Activated naive CD4-positive, alpha-beta T cell treated with anti-CD3 and anti-CD28 coated beads for 36 hours (primary cell): ENCODE measurements at regions not wholly inside any gene's neighbourhood (a gene's known extent, or its start where the extent isn't known, plus 50 kb on each side); places are given as distances from the start of the nearest gene placed in this dataset.

Experiments used
- CTCF ChIA-PET: fragments of 350-600 bp; sonication (Branson Sonifier 250); formaldehyde crosslinking; loops from one replicate; lab custom pipeline; 2021; ENCODE audit warnings: antibody characterized with exemption; lab: Charles Lee
- DNase-seq: peaks from one replicate; pipeline ENCODE4 v3.0.0-alpha.2; 2020
- H3K27ac Mint-ChIP-seq: one replicate; pipeline ENCODE4 v1.8.0; 2021; ENCODE audit warnings: mild to moderate bottlenecking, mixed read lengths
- H3K27me3 Mint-ChIP-seq: one replicate; pipeline ENCODE4 v1.8.0; 2021; ENCODE audit warnings: low read depth, mixed read lengths
- H3K36me3 Mint-ChIP-seq: one replicate; pipeline ENCODE4 v1.8.0; 2021; ENCODE audit warnings: low read depth, mixed read lengths
- H3K4me1 Mint-ChIP-seq: one replicate; pipeline ENCODE4 v1.8.0; 2021; ENCODE audit warnings: low read depth, mixed read lengths
- H3K4me3 Mint-ChIP-seq: one replicate; pipeline ENCODE4 v1.8.0; 2021; ENCODE audit warnings: mild to moderate bottlenecking, moderate library complexity, mixed read lengths
- H3K9me3 Mint-ChIP-seq: one replicate; pipeline ENCODE4 v1.8.0; 2021; ENCODE audit warnings: mixed read lengths
- intact Hi-C: fragments of 100-400 bp; cut with micrococcal nuclease; formaldehyde crosslinking; loops from one replicate; pipeline ENCODE4 v1.15.1; 2023

DNA sequence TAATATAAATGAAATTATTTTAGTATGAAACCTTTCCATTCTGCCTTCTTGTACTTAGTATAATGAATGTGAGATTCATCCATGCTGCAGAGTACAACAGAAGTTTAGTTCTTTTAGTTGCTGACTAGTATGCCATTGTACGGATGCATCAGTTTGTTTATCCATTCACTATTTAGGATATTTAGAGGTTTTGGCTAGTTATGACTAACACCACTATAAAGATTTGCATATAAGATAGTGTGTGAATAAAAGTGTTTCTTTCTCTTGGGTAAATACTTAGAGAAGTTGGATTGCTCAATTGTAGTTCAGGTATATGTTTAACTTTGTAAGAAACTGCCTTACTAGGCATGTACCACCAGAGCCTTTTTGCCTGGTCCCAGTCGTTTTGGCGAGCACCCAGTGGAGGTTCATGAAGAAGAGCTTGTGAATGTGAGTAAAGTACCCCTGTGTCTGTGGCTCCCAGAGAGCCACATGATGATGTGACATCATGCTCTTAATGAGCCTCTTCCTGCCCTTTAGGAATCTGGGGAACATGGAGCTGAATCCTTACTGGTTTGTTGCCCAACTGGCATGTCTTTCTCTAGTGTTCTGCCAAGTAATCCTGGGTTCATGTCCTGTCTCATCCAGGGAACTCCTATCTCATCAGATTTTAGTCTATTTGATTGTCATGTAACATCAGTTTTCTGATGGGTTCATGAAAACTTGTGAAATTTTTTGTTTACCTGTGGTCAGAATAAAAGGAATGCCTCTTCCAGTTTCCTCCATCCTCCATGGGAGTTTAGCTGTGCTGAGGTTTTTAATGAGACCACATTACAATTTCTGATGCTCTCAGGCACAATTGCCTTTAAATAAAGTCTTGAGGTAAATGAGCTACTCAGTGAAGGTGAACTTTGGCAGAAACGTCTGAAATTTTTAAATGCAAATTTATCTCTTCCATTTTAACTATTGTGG is 234.8 kb downstream of the CASP12 start:
- no peak for DNase-seq
- Mint-ChIP-seq H3K9me3 (no peaks in the 10 kb centered on the region), H3K4me1 (peaks cover 4% of the 10 kb centered on the region), H3K36me3 (no peaks in the 10 kb centered on the region), H3K4me3 (no peak overlapping the region), H3K27me3 (no peaks in the 10 kb centered on the region), H3K27ac (no peak overlapping the region)
- intact Hi-C loops = no loop called here
- CTCF ChIA-PET = interaction anchor here (0.7 kb wide), 1 partner anchor 17 kb away, joined by 4 read pairs; no protein-coding TSS in a partner anchor

DNA sequence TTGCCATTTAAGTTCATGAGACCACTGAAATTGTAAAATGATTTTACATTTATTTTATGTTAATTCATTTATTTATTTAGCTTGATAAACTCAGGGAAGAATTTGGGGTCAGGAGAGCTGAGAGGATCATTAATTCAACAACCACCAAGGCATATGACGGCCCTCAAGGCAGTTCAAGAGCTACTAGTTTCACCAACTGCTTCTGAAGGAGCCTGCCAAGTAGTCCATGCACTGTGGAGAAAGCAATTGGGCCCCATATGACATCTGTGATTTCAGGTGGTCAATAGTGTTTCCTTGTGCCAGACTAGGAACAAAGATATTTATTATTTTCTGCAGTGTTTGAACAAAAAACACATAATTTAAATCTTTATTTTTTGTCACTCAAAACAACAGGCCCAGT is 236.4 kb downstream of the CASP12 start:
- H3K4me1 Mint-ChIP-seq = peaks cover 9% of the 10 kb centered on the region
- intact Hi-C loops = no loop called here
- DNase-seq = no peak
- no peaks in the 10 kb centered on the region for H3K9me3 Mint-ChIP-seq
- CTCF ChIA-PET = interaction anchor here (0.6 kb wide), 1 partner anchor 34 kb away, joined by 4 read pairs; no protein-coding TSS in a partner anchor
- no peak overlapping the region for H3K27ac Mint-ChIP-seq
- no peaks in the 10 kb centered on the region for H3K36me3 Mint-ChIP-seq
- no peak overlapping the region for H3K4me3 Mint-ChIP-seq
- H3K27me3 Mint-ChIP-seq = no peaks in the 10 kb centered on the region

DNA sequence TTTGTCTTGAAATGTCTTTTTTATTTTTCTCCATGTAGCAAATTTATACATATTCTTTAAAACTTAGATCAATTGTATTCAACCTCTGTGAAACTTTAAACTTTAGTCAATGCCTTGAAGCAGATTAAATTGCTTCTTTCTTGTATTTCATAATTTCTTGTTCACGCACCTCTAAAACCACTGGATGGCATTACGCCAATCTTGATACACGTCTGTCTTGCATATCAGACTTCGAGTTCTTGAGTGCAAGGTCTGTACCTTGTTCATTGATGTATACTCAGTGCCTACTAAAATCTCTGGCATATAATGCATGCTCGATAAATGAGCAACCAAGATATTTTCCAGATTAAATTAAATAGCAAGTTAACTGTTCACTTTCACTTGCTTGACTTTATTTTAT is 236.8 kb downstream of the CASP12 start:
- no peak overlapping the region for H3K27ac Mint-ChIP-seq
- H3K4me1 Mint-ChIP-seq = peaks cover 12% of the 10 kb centered on the region
- no peak overlapping the region for H3K4me3 Mint-ChIP-seq
- CTCF ChIA-PET = no interaction called here
- no peak for DNase-seq
- intact Hi-C loops = no loop called here
- H3K27me3 Mint-ChIP-seq = no peaks in the 10 kb centered on the region
- H3K36me3 Mint-ChIP-seq = no peaks in the 10 kb centered on the region
- H3K9me3 Mint-ChIP-seq = no peaks in the 10 kb centered on the region

DNA sequence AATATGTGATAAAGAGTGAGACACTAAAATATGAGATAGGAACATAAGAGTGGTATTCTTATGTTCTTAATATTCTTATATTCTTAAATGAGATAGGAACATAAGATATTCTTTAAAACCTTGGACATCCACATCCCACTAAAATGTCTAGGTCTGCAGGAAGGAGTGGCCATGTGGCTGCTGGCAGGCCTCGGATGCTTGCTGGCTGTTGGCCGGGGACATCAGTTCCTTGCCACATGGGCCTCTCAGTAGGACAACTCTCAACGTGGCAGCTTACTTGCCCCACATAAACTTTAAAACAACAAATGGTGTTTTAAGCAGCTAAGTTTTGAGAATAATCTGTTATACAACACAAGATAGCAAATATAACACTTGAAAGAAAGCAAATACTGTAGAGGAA is 240.1 kb downstream of the CASP12 start:
- Mint-ChIP-seq H3K27ac (no peak overlapping the region), H3K36me3 (no peaks in the 10 kb centered on the region), H3K4me1 (peaks cover 17% of the 10 kb centered on the region), H3K27me3 (peaks cover 2% of the 10 kb centered on the region), H3K4me3 (no peak overlapping the region), H3K9me3 (no peaks in the 10 kb centered on the region)
- DNase-seq = no peak
- intact Hi-C loops = loop anchor here (5.0 kb wide), 1 partner anchor 239 kb away; the partner anchor contains the start of gene CASP12
- CTCF ChIA-PET = no interaction called here

DNA sequence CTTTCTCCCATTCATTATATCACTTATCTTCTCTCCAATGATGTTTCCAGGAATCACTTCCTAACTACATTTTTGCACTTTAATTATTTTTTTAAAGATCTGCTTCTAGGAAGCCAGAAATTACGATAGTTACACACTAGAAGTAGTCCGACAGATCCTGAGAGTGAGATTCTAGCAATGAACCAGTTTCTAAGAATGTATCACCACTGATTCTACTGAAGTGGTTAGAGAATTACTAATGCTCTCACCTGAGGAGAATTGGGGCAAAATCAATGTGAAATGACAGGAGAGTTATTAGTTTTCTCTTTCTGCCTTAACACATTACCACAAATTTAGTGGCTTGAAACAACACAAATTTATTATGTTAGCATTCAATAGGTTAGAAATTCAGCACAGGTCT is 241.2 kb downstream of the CASP12 start:
- Mint-ChIP-seq H3K4me3 (no peak overlapping the region), H3K27ac (no peak overlapping the region), H3K36me3 (no peaks in the 10 kb centered on the region), H3K4me1 (peaks cover 20% of the 10 kb centered on the region), H3K27me3 (peaks cover 2% of the 10 kb centered on the region), H3K9me3 (no peaks in the 10 kb centered on the region)
- no peak for DNase-seq
- CTCF ChIA-PET = no interaction called here
- intact Hi-C loops = loop anchor here (1.0 to 5.0 kb wide), 4 partner anchors 12 to 311 kb away; partner anchors contain the start of genes CASP12 and CASP4

DNA sequence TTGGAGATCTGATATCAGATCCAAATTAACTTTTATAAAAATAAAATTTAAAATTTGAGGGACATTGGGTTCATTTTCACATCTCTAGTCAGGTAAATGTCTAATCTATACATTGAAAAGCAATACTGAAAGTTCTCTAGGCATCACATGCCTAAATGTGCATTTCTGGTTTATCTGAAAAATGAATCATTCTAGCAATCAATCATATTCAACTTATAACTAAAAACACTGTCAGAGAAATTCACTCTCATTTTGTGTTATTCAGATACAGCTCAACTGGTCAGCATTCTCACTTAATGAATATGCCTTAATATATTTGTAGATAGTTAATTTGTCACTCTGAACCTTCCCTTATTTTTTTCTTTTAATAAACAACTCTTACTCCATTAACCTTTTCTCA is 243.2 kb downstream of the CASP12 start:
- H3K9me3 Mint-ChIP-seq = peaks cover 7% of the 10 kb centered on the region
- H3K4me3 Mint-ChIP-seq = no peak overlapping the region
- H3K36me3 Mint-ChIP-seq = peaks cover 6% of the 10 kb centered on the region
- intact Hi-C loops = loop anchor here (5.0 kb wide), 1 partner anchor 242 kb away; the partner anchor contains the start of gene CASP12
- CTCF ChIA-PET = no interaction called here
- no peak overlapping the region for H3K27ac Mint-ChIP-seq
- DNase-seq = no peak
- peaks cover 2% of the 10 kb centered on the region for H3K27me3 Mint-ChIP-seq
- peaks cover 20% of the 10 kb centered on the region for H3K4me1 Mint-ChIP-seq

DNA sequence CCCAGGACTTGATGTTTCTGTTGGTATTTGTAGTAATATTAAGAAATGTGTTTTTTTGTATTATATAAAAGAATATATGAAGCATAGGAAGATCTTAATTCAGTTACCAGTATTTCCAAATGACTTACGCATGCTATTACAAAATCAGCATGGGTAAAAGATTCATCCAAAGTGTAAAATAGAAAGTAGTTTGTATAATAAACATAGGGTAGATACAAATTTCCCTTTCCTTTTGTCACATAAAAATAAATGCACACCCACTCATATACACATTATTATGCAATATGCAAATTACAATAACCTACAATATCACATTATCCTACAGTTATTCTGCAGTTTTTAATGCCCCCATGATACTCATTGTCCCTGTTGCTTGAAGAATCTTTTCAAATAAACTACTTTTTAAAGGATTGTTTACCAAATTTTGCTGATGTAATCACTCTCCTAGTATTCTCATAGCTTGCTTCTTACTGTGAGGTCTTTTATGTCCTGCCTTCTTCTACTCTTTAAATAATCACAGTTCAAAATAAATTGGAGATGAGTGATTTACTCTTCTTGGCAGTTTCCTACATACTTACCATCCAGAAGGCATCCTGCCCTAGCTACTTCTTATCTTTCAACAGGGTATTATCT is 244.0 kb downstream of the CASP12 start:
- no peak overlapping the region for H3K4me3 Mint-ChIP-seq
- H3K36me3 Mint-ChIP-seq = peaks cover 6% of the 10 kb centered on the region
- H3K27ac Mint-ChIP-seq = no peak overlapping the region
- H3K4me1 Mint-ChIP-seq = peaks cover 22% of the 10 kb centered on the region
- H3K27me3 Mint-ChIP-seq = peaks cover 2% of the 10 kb centered on the region
- no peak for DNase-seq
- H3K9me3 Mint-ChIP-seq = peaks cover 10% of the 10 kb centered on the region
- CTCF ChIA-PET = no interaction called here
- intact Hi-C loops = no loop called here

DNA sequence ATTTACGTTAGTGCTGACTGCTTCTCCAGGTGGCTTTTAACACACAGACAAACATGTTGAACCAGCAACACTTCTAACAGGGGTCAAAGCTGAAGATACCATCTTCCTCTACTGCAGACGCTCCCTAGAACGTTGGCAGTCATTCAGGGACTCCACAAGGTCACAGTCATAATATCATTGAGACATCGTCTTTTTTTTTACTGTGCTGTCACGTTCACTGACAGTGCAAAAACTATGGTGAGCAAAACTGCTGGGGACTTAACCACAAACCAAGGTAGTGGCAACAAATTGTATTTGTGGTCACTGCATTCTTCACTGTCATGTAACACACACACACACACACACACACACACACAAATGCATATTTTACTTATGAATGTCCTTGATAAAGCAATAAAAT is 244.9 kb downstream of the CASP12 start:
- H3K36me3 Mint-ChIP-seq = peaks cover 6% of the 10 kb centered on the region
- H3K4me3 Mint-ChIP-seq = no peak overlapping the region
- H3K4me1 Mint-ChIP-seq = peaks cover 27% of the 10 kb centered on the region
- H3K27ac Mint-ChIP-seq = no peak overlapping the region
- peaks cover 10% of the 10 kb centered on the region for H3K9me3 Mint-ChIP-seq
- H3K27me3 Mint-ChIP-seq = peaks cover 2% of the 10 kb centered on the region
- peak; percentile 8 for DNase-seq
- intact Hi-C loops = no loop called here
- CTCF ChIA-PET = no interaction called here

DNA sequence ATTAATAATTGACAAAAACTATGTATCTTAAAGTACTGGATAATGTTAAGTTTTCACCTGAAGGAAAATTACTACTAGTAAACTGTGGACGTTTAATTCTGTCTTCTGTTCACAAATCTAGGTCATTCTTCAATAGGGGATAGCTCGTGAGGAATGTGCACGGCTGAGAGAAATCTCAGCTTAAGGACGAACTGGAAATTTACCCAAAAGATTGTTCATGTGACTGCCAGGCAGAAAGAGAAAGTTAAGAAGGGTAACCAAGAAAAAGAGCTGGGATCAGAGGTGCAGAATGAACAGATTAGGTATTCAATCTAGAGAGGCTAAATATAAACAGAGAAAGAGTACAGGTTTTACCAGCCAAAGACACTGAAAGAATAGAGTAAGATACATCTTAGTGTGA is 245.3 kb downstream of the CASP12 start:
- no peak overlapping the region for H3K4me3 Mint-ChIP-seq

DNA sequence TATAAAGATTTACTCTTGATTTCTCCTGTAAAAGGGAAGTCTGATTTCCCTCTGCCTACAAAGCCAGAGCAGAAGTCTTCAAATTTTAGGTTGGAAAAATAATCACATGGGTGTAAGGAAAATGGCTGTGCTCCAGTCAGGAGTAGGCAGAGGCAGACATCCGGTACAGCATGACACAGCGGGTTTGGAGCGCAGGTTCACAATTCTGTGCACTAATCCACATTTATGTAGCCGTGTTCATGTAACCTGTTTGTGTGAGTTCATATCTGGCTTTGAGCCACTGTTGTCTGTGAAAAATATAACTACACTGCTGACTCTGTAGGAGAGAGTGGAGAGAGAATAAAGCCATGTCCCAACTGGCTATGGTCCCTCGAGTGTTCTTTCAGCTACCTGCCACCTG is 248.0 kb downstream of the CASP12 start:
- no peak overlapping the region for H3K4me3 Mint-ChIP-seq
- intact Hi-C loops = no loop called here
- CTCF ChIA-PET = no interaction called here
- peaks cover 2% of the 10 kb centered on the region for H3K27me3 Mint-ChIP-seq
- DNase-seq = peak; percentile 41
- H3K27ac Mint-ChIP-seq = no peak overlapping the region
- H3K9me3 Mint-ChIP-seq = peaks cover 10% of the 10 kb centered on the region
- H3K36me3 Mint-ChIP-seq = peaks cover 6% of the 10 kb centered on the region
- H3K4me1 Mint-ChIP-seq = peaks cover 20% of the 10 kb centered on the region

More for the DNA sequence above, 245.3 kb downstream of the CASP12 start:
- intact Hi-C loops = no loop called here
- CTCF ChIA-PET = no interaction called here
- Mint-ChIP-seq H3K27ac (no peak overlapping the region), H3K9me3 (peaks cover 10% of the 10 kb centered on the region), H3K27me3 (peaks cover 2% of the 10 kb centered on the region), H3K36me3 (peaks cover 6% of the 10 kb centered on the region), H3K4me1 (peaks cover 27% of the 10 kb centered on the region)
- no peak for DNase-seq

DNA sequence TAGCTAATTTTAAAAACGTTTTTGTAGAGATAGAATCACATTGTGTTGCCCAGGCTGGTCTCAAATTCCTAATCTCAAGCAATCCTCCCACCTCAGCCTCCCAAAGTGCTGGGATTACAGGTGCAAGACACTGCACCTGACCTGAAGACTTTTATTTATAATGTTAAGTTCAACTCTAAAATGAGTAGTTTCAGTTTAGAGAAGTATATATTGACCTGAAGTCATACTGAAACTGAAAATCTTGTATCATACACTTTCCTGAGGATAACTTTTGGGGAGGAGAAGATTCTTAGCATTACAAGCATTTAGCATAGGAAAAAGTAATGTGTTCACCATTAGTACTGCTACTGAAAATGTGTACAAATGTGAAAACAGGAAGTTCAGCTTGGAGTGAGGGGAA is 249.3 kb downstream of the CASP12 start:
- H3K27ac Mint-ChIP-seq = no peak overlapping the region
- H3K4me1 Mint-ChIP-seq = peaks cover 18% of the 10 kb centered on the region
- CTCF ChIA-PET = interaction anchor here (0.6 kb wide), 1 partner anchor 378 kb away, joined by 3 read pairs; no protein-coding TSS in a partner anchor
- peaks cover 2% of the 10 kb centered on the region for H3K27me3 Mint-ChIP-seq
- H3K9me3 Mint-ChIP-seq = peaks cover 10% of the 10 kb centered on the region
- peaks cover 6% of the 10 kb centered on the region for H3K36me3 Mint-ChIP-seq
- no peak overlapping the region for H3K4me3 Mint-ChIP-seq
- DNase-seq = no peak
- intact Hi-C loops = no loop called here
